SK-N-SH (cell line): ENCODE measurements at regions not wholly inside any gene's neighbourhood (a gene's known extent, or its start where the extent isn't known, plus 50 kb on each side); places are given as distances from the start of the nearest gene placed in this dataset.

Source experiments
- CTCF ChIA-PET: fragments of 300-600, 350-600 bp; formaldehyde crosslinking; extraction: SDS; loops from one replicate; lab custom pipeline; 2021; lab: Yijun Ruan, JAX
- POLR2A ChIA-PET: fragments of 350-600 bp; sonication (Branson Sonifier 250); formaldehyde crosslinking; extraction: SDS; loops from one replicate; lab custom pipeline; 2020; ENCODE audit warnings: antibody characterized with exemption, inconsistent platforms; lab: Yijun Ruan, JAX
- DNase-seq: peaks from one replicate; pipeline ENCODE4 v3.0.0; 2012
- H2AFZ ChIP-seq: fragments of 200-600 bp; sonication (generic); 2 replicates; pipeline ENCODE4 v1.8.1; 2016; ENCODE audit warnings: antibody characterized with exemption, mild to moderate bottlenecking, low read depth
- H3F3A ChIP-seq: fragments of 200-600 bp; sonication (generic); replicated peaks from 2 replicates; pipeline ENCODE3; 2016; ENCODE audit warnings: antibody characterized with exemption, mild to moderate bottlenecking; ENCODE audit not compliant: insufficient read depth
- H3K27ac ChIP-seq, 2 experiments: fragments of 200-500 bp in 1 of 2; fragments of 200-600 bp in 1 of 2; sonication (Bioruptor generic) in 1 of 2; sonication (generic), shearing (Covaris generic) in 1 of 2; 2 replicates each; pipeline versions ENCODE4 v1.5.1 to v1.6.1; 2014 to 2016; ENCODE audit warnings: low read depth in 2 of 2, inconsistent platforms in 1 of 2, low read length in 1 of 2, mild to moderate bottlenecking in 1 of 2, mixed read lengths in 1 of 2
- H3K27me3 ChIP-seq: fragments of 200-600 bp; sonication (generic), shearing (Covaris generic); 2 replicates; pipeline ENCODE4 v1.6.1; 2016; ENCODE audit warnings: mixed run types; ENCODE audit not compliant: insufficient read depth
- H3K36me3 ChIP-seq, 2 experiments: fragments of 200-500 bp in 1 of 2; fragments of 200-600 bp in 1 of 2; sonication (Bioruptor generic) in 1 of 2; sonication (generic) in 1 of 2; replicated peaks in 1 of 2; 2 replicates each; pipeline versions ENCODE3 to v1.5.1; 2014 to 2016; ENCODE audit warnings: low read length in 1 of 2, mild to moderate bottlenecking in 1 of 2; ENCODE audit not compliant: insufficient read depth in 2 of 2, control insufficient read depth in 1 of 2
- H3K4me1 ChIP-seq, 2 experiments: fragments of 200-500 bp in 1 of 2; fragments of 200-600 bp in 1 of 2; sonication (Bioruptor generic) in 1 of 2; sonication (generic), shearing (Covaris generic) in 1 of 2; 2 replicates each; pipeline versions ENCODE4 v1.5.1 to v1.6.1; 2014 to 2016; ENCODE audit warnings: low read depth in 1 of 2, low read length in 1 of 2, mixed run types in 1 of 2; ENCODE audit not compliant: insufficient read depth in 2 of 2, control insufficient read depth in 1 of 2
- H3K4me2 ChIP-seq: fragments of 200-600 bp; sonication (generic), shearing (Covaris generic); 2 replicates; pipeline ENCODE4 v1.6.1; 2017; ENCODE audit warnings: mixed run types
- H3K4me3 ChIP-seq, 2 experiments: fragments of 200-500 bp in 1 of 2; fragments of 200-600 bp in 1 of 2; sonication (Bioruptor generic) in 1 of 2; sonication (generic), shearing (Covaris generic) in 1 of 2; 2 replicates each; pipeline versions ENCODE4 v1.5.1 to v1.8.1; 2014 to 2016; ENCODE audit warnings: low read depth in 2 of 2, inconsistent platforms in 1 of 2, low read length in 1 of 2, mild to moderate bottlenecking in 1 of 2, mixed read lengths in 1 of 2, moderate library complexity in 1 of 2
- H3K79me2 ChIP-seq: fragments of 200-600 bp; sonication (generic); 2 replicates; pipeline ENCODE4 v1.8.1; 2017; ENCODE audit warnings: mild to moderate bottlenecking; ENCODE audit not compliant: insufficient read depth
- H3K9ac ChIP-seq: fragments of 200-600 bp; sonication (generic); 2 replicates; pipeline ENCODE4 v1.6.1; 2017; ENCODE audit warnings: mixed run types
- H3K9me2 ChIP-seq: fragments of 200-600 bp; sonication (generic); 2 replicates; pipeline ENCODE4 v1.6.1; 2017; ENCODE audit warnings: mixed run types
- H3K9me3 ChIP-seq: fragments of 200-600 bp; sonication (generic); 2 replicates; pipeline ENCODE4 v1.6.1; 2017; ENCODE audit warnings: mixed run types, mild to moderate bottlenecking, moderate library complexity
- H4K20me1 ChIP-seq: fragments of 200-600 bp; sonication (generic); 2 replicates; pipeline ENCODE4 v1.6.1; 2017; ENCODE audit warnings: mild to moderate bottlenecking, mixed run types; ENCODE audit not compliant: insufficient read depth
- EZH2phosphoT487 ChIP-seq: fragments of 200-600 bp; sonication (generic); IDR thresholded peaks from 2 replicates; pipeline ENCODE4 v1.6.1; 2017; ENCODE audit warnings: low read depth, mixed run types, mild to moderate bottlenecking, antibody characterized with exemption, moderate library complexity, borderline replicate concordance
- FOSL2 ChIP-seq: IDR thresholded peaks from 2 replicates; pipeline ENCODE4 v1.4.0; 2012; ENCODE audit warnings: low read depth, mild to moderate bottlenecking, moderate library complexity, borderline replicate concordance
- FOXJ3 ChIP-seq: sonication (generic); formaldehyde crosslinking; IDR thresholded peaks from 2 replicates; pipeline ENCODE4 v1.5.1; 2020; ENCODE audit warnings: mild to moderate bottlenecking, missing genetic modification reagents
- FOXM1 ChIP-seq: IDR thresholded peaks from 2 replicates; pipeline ENCODE4 v1.4.0; 2012; ENCODE audit warnings: low read depth, mild to moderate bottlenecking
- JUND ChIP-seq: IDR thresholded peaks from 2 replicates; pipeline ENCODE4 v1.4.0; 2012
- MEF2A ChIP-seq: IDR thresholded peaks from 2 replicates; pipeline ENCODE4 v1.4.0; 2012; ENCODE audit warnings: low read depth, borderline replicate concordance
- NFIC ChIP-seq: IDR thresholded peaks from 2 replicates; pipeline ENCODE4 v1.4.0; 2012; ENCODE audit warnings: borderline replicate concordance
- NRF1 ChIP-seq: IDR thresholded peaks from 2 replicates; pipeline ENCODE4 v1.6.1; 2012; ENCODE audit warnings: low read depth, mild to moderate bottlenecking, low read length
- POLR2AphosphoS5 ChIP-seq: IDR thresholded peaks from 2 replicates; pipeline ENCODE4 v1.6.1; 2012; ENCODE audit warnings: low read depth, low read length
- RAD21 ChIP-seq: IDR thresholded peaks from 2 replicates; pipeline ENCODE4 v1.6.1; 2012; ENCODE audit warnings: mild to moderate bottlenecking, low read length
- RCOR1 ChIP-seq: fragments of 150-350 bp; IDR thresholded peaks from 2 replicates; pipeline ENCODE4 v1.6.1; 2017; ENCODE audit warnings: antibody characterized with exemption, low read length
- RFX5 ChIP-seq: IDR thresholded peaks from 2 replicates; pipeline ENCODE4 v1.6.1; 2012; ENCODE audit warnings: mild to moderate bottlenecking, improper control_type of control experiment, low read length
- TCF12 ChIP-seq: IDR thresholded peaks from 2 replicates; pipeline ENCODE4 v1.4.0; 2012
- TEAD4 ChIP-seq: IDR thresholded peaks from 2 replicates; pipeline ENCODE4 v1.4.0; 2012; ENCODE audit warnings: mild to moderate bottlenecking, borderline replicate concordance; ENCODE audit not compliant: insufficient read depth
- YY1 ChIP-seq: IDR thresholded peaks from 2 replicates; pipeline ENCODE4 v1.4.0; 2012; ENCODE audit warnings: low read depth, mild to moderate bottlenecking
- WGBS: methylation state at CpG from one replicate; pipeline ENCODE4 v1.1.6; 2017; ENCODE audit warnings: low lambda C conversion rate; 5-methylcytosine and 5-hydroxymethylcytosine counted together
- TF ChIP-seq, protein P1 (sequence below): fragments of 200-600 bp; sonication (generic); IDR thresholded peaks from 2 replicates; pipeline ENCODE4 v1.6.1; 2017; ENCODE audit warnings: antibody characterized with exemption, mild to moderate bottlenecking, moderate library complexity
- TF ChIP-seq, protein P2 (sequence below): IDR thresholded peaks from 2 replicates; pipeline ENCODE4 v1.4.0; 2012; ENCODE audit warnings: low read depth, borderline replicate concordance
- TF ChIP-seq, protein P3 (sequence below): fragments of 150-350 bp; IDR thresholded peaks from 2 replicates; pipeline ENCODE4 v1.6.1; 2017; ENCODE audit warnings: antibody characterized with exemption, low read length, low read depth, borderline replicate concordance
- TF ChIP-seq, protein P4 (sequence below): IDR thresholded peaks from 2 replicates; pipeline ENCODE4 v1.6.1; 2012; ENCODE audit warnings: mild to moderate bottlenecking, low read depth, low read length, moderate library complexity

DNA sequence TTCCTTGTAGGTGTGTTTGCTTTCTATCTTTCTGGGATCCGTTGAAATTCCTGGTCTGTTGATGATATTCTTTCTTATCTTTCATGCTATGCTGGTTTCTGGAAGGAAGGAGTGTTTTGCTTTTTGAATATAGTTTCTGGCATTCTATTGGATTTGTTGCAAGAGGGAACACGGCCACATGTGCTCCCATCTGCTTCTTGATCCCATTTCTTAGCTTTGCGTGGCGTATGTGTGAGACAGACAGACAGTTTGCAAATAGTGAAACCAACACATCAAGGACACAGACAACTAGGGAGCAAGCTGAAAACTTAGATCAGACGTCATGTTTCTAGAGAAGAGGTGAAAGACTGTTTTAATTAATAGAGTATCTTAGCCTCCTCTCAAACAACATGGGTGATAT, 261.9 kb upstream of the PUDP start:
- Histone ChIP-seq H3K4me2 (no peak overlapping the region), H4K20me1 (no peaks in the 10 kb centered on the region), H3K4me1 (no peaks in the 10 kb centered on the region), H3K27ac (no peak overlapping the region), H3F3A (no peaks in the 10 kb centered on the region), H3K4me3 (no peak overlapping the region), H2AFZ (no peak overlapping the region), H3K9me2 (no peaks in the 10 kb centered on the region), H3K79me2 (no peaks in the 10 kb centered on the region), H3K9me3 (no peaks in the 10 kb centered on the region), H3K36me3 (no peaks in the 10 kb centered on the region), H3K9ac (no peak overlapping the region), H3K27me3 (no peaks in the 10 kb centered on the region)
- ChIA-PET CTCF (no interaction called here), POLR2A (no interaction called here)
- DNase-seq: no peak
- WGBS: 20% methylated on average over 5 of the region's 5 CpGs
- no peak for TF ChIP-seq RCOR1
- TF ChIP-seq, protein P1, sequence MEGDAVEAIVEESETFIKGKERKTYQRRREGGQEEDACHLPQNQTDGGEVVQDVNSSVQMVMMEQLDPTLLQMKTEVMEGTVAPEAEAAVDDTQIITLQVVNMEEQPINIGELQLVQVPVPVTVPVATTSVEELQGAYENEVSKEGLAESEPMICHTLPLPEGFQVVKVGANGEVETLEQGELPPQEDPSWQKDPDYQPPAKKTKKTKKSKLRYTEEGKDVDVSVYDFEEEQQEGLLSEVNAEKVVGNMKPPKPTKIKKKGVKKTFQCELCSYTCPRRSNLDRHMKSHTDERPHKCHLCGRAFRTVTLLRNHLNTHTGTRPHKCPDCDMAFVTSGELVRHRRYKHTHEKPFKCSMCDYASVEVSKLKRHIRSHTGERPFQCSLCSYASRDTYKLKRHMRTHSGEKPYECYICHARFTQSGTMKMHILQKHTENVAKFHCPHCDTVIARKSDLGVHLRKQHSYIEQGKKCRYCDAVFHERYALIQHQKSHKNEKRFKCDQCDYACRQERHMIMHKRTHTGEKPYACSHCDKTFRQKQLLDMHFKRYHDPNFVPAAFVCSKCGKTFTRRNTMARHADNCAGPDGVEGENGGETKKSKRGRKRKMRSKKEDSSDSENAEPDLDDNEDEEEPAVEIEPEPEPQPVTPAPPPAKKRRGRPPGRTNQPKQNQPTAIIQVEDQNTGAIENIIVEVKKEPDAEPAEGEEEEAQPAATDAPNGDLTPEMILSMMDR: no peak
- no peak for TF ChIP-seq NRF1
- no peak for TF ChIP-seq EZH2phosphoT487

DNA sequence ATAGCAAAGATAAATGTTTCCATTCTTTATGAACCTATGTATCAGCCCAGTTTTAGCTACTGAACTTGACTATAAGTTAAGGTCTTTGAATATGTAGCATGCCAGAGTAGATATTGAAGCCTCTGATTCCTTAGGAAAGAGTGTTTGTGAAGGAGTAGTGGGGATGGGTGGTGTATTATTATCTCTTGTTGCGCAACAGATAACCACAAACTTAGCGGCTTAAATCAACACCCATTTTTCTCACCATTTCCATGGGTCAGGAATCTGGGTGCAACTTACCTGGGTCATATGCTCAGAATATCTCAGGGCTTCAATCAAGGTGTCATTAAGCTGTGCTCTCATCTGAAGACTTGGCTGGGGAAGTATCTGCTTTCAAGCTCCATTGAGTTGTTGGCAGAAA, 251.4 kb upstream of the PUDP start:
- ChIA-PET POLR2A (no interaction called here), CTCF (no interaction called here)
- no peak overlapping the region for H2AFZ ChIP-seq
- no peak overlapping the region for H3K4me3 ChIP-seq
- TF ChIP-seq, protein P2, sequence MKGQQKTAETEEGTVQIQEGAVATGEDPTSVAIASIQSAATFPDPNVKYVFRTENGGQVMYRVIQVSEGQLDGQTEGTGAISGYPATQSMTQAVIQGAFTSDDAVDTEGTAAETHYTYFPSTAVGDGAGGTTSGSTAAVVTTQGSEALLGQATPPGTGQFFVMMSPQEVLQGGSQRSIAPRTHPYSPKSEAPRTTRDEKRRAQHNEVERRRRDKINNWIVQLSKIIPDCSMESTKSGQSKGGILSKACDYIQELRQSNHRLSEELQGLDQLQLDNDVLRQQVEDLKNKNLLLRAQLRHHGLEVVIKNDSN: no peak
- TF ChIP-seq, protein P3, sequence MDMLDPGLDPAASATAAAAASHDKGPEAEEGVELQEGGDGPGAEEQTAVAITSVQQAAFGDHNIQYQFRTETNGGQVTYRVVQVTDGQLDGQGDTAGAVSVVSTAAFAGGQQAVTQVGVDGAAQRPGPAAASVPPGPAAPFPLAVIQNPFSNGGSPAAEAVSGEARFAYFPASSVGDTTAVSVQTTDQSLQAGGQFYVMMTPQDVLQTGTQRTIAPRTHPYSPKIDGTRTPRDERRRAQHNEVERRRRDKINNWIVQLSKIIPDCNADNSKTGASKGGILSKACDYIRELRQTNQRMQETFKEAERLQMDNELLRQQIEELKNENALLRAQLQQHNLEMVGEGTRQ: no peak
- TF ChIP-seq JUND (no peak), RFX5 (no peak), FOXM1 (no peak), FOSL2 (no peak), EZH2phosphoT487 (no peak), TEAD4 (no peak), MEF2A (no peak), NRF1 (no peak), YY1 (no peak), FOXJ3 (CRISPR knock-in tag) (no peak), RAD21 (no peak), NFIC (no peak), TCF12 (no peak), POLR2AphosphoS5 (no peak)
- TF ChIP-seq, protein P4, sequence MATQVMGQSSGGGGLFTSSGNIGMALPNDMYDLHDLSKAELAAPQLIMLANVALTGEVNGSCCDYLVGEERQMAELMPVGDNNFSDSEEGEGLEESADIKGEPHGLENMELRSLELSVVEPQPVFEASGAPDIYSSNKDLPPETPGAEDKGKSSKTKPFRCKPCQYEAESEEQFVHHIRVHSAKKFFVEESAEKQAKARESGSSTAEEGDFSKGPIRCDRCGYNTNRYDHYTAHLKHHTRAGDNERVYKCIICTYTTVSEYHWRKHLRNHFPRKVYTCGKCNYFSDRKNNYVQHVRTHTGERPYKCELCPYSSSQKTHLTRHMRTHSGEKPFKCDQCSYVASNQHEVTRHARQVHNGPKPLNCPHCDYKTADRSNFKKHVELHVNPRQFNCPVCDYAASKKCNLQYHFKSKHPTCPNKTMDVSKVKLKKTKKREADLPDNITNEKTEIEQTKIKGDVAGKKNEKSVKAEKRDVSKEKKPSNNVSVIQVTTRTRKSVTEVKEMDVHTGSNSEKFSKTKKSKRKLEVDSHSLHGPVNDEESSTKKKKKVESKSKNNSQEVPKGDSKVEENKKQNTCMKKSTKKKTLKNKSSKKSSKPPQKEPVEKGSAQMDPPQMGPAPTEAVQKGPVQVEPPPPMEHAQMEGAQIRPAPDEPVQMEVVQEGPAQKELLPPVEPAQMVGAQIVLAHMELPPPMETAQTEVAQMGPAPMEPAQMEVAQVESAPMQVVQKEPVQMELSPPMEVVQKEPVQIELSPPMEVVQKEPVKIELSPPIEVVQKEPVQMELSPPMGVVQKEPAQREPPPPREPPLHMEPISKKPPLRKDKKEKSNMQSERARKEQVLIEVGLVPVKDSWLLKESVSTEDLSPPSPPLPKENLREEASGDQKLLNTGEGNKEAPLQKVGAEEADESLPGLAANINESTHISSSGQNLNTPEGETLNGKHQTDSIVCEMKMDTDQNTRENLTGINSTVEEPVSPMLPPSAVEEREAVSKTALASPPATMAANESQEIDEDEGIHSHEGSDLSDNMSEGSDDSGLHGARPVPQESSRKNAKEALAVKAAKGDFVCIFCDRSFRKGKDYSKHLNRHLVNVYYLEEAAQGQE: no peak
- TF ChIP-seq, protein P1: no peak
- 57% methylated on average over 2 of the region's 2 CpGs for WGBS
- H4K20me1 ChIP-seq: no peaks in the 10 kb centered on the region
- no peaks in the 10 kb centered on the region for H3F3A ChIP-seq
- H3K9ac ChIP-seq: no peak overlapping the region
- no peaks in the 10 kb centered on the region for H3K27me3 ChIP-seq
- no peaks in the 10 kb centered on the region for H3K79me2 ChIP-seq
- no peaks in the 10 kb centered on the region for H3K36me3 ChIP-seq
- no peaks in the 10 kb centered on the region for H3K9me2 ChIP-seq
- H3K9me3 ChIP-seq: no peaks in the 10 kb centered on the region
- no peak overlapping the region for H3K4me2 ChIP-seq
- no peaks in the 10 kb centered on the region for H3K4me1 ChIP-seq
- no peak overlapping the region for H3K27ac ChIP-seq
- no peak for DNase-seq
